HT-29 (cell line): ENCODE measurements at regions not wholly inside any gene's neighbourhood (a gene's known extent, or its start where the extent isn't known, plus 50 kb on each side); places are given as distances from the start of the nearest gene placed in this dataset.
"Not testable (repeated sequence)": the region's sequence is repeated elsewhere in the genome, so short reads cannot be mapped to it uniquely, and the experiment has no call there.

ENCODE experiments used
- DNase-seq: peaks from one replicate; pipeline ENCODE4 v3.0.0-alpha.2; 2015; ENCODE audit warnings: low spot score

- no peak for DNase-seq
Observed at GRCh38 chr4:169934794-169935429, 91.3 kb downstream of the MFAP3L start.

- DNase-seq = no peak
Observed at GRCh38 chr4:169933531-169933930, 92.7 kb downstream of the MFAP3L start.

DNA sequence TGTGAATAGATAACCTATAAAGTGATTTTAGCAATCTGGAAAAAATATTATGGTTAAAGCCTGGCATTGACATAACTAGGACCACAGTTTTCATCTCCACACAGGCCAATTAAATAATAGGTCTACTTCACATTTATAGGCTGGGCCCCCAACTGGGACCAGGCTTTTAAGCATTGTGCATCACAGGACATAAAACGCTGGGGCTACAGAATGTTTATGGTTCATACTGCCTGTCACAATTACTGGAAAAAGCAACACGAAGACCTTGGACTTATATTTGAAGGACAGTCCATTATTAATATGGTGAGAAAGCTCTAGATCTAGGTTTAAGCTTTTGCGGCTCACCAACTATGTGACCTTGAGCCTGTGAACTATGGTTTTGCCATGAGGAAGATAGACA, 94.2 kb downstream of the MFAP3L start:
- no peak for DNase-seq

DNA sequence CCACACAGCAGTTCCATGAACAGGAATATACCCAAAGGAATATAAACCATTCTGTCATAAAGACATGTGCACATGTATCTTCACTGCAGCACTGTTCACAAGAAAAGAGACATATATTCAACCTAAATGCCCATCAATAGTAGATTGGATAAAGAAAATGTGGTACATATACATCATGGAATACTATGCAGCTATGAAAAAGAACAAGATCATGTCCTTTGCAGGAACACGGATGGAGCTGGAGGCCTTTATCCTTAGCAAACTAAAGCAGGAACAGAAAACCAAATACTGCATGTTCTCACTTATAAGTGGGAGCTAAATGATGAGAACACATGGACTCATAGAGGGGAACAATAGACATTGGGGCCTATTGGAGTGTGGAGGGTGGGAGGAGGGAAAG, 95.4 kb downstream of the MFAP3L start:
- DNase-seq = not testable (repeated sequence)

DNA sequence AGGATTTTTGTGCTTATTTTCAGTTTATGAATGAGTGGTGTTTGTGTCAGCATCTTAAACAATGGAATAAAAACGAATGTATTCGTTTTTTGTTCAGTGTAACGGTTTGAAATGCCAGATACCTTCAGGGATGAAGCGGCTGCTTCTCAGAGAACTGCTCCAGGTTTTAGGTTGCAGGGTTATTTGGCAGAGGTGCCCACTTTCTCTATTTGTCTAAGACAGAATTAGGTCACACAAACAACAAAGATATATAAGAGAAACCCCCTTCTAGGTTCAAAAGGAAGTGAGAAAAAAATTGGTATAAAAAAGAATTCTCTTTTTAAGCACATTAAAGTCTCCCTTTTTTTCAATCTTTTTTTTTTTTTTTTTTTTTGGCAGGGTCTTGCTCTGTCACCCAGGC, 98.9 kb downstream of the MFAP3L start:
- DNase-seq = no peak

DNA sequence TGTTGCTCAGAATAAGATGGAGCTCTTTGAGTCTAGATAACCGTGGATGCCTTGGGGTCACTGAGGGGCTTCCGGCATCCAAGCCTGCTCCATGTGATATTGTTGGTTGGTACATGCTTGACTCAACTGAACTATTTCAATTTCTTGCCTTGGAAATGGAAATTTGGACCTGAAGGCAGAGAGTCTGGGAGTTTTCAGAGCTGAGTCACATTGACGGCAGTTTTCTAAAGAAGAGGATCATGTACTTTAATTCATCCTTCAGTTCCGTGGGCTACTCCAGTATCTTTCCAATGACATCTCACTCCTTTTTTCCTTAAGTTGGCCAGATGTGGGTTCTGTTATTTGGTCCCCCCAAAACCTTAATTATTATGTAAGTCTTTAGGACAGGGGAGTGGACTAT, 100.5 kb downstream of the MFAP3L start:
- no peak for DNase-seq

DNA sequence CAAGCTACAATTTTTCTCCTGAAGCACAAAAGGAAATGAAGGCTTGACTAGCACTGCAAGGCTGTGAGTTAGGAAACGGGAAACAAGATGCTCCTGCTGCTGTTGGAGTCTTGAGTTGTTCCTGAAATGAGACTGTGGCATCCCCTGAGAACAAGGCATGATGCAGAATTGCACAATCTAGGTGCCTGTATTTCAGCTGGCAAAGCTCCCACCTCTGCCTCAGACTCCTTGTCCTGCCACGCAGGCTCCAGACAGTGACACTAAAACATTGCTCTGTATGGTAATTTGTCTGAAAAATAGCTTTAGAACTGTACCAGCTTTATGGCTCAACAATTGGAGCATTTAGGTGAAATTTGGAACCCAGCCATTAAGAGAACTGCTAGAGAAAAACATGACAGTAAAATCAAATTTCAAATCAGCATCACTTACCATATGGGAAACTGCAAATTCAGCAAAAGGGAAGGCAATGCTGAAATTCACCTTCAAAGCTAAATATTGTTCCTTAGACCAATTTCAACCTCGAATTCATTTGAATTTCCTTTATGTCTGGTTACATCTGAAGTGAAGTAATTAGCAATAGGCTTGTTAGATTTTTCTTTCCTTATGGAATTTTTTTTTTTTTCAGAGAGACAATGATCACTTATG, 103.4 kb downstream of the MFAP3L start:
- no peak for DNase-seq

DNA sequence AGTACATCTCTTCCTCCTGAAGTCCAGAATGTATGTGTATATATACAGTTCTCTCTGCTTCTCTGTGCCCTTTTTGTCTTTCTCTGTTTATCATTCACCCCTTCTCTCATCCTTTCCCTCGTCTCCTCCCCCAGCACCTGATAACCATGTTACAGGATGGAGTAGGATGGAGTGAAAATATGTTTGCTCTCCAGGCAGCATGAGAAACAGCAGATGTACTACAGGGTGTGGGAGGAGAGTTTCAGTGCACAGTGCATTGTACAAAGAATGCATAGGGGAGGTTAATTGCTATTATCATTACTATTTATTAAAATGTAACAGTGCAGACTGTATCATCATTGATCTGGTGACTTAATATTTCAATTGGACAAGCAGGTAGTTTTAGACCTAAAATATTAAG, 104.5 kb downstream of the MFAP3L start:
- DNase-seq = no peak

DNA sequence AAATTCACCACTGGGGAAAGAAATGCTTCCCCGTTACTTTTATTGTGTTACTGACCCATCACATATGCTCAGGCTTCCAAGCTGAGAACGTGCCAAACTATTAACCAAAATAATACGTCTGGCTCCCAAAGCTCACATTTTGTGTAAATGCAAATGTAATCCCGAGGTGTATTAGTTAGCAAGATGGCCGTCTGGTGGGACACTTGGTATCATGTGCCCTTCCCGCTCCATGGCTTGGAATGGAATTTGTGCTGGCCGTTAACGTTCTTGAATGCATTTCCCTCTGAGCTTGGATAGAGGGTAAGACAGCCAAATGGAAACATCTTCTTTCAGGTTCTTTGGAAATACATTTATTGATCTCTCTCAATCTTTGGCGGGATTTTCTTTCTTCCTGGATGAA, 105.0 kb downstream of the MFAP3L start:
- no peak for DNase-seq

DNA sequence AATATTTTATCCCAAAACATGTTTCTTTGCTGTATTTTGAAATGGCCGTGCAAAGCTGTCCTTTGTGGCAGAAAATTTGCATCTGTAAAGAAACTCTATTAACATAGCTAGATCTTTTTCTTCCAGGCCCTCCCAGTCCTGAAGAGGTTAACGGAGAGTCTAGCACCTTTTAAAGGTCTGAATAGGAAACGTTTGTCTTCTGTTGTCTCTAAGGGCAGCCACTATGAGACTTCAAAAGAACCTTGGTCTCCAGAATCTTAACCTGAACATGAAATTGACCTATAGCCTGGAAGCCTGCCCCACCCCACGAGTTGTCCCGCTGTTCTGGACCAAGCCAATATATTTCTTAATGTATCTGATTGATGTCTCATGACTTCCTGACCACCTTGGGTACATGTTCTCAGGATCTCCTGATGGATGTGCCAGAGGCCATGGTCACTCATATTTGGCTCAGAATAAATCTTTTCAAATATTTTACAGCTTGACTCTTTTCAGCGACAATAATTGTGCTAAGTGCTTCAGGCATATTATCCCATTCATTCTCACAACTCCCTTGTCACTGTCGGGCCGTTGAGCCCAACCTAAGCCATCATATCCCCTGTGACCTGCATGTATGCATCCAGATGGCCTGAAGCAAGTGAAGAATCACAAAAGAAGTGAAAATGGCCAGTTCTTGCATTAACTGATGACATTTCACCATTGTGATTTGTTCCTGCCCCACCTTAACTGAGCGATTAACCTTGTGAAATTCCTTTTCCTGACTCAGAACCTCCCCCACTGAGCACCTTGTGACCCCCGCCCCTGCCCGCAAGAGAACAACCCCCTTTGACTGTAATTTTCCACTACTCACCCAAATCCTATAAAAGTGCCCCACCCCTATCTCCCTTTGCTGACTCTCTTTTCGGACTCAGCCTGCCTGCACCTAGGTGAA, 106.7 kb downstream of the MFAP3L start:
- DNase-seq = not testable (repeated sequence)

DNA sequence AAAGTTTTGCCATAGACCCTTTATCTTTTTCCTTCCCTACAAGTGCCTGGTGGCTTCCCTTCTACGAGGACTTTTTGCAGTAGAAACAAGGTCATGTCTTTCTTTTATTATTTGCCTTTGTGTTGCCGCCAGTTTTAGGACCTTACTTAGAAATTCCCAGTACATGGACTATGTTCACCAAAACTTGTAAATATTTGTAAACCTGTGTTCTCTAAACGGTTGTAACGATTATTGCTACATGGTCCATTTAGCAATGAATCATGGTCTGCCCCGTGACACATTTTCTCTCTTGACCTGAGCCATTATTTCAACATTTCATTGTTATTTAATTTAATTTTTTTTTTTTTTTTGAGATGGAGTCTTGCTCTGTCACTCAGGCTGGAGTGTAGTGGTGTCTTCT, 110.7 kb downstream of the MFAP3L start:
- no peak for DNase-seq

GRCh38 chr4:169914866-169915265, 111.3 kb downstream of the MFAP3L start:
- DNase-seq = no peak

DNA sequence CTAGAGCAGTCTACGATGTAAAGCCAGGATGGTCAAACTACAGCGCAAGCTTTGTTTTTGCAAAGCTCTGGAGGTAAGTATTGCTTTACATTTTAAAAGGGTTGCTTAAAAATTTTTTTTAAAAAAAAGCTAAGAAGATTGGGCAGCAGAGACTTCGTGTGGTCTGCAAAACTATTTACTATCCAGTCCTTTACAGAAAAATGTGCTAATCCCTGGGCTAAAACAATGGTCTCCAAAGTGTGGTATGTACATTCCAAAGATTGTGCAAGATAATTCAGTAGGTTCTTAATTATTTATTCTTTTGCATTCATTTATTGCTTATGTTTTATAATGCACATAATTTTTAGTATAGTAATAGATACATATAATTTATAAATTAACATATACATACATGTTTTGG, 113.2 kb downstream of the MFAP3L start:
- DNase-seq = no peak

GRCh38 chr4:169909897-169910296, 116.3 kb downstream of the MFAP3L start:
- no peak for DNase-seq

DNA sequence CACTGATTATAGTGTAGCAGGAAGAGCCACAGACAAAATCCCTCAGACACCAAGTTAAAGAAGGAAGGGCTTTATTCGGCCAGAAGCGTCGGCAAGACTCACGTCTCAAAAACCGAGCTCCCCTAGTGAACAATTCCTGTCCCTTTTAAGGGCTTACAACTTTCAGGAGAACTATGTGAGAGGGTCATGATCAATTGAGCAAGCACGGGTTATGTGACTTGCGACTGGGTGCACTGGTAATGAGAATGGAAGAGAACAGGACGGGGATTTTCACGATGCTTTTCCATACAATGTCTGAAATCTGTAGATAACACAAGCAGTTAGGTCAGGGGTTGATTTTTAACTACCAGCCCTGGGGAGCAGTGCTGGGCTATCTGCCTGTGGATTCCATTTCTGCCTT, 116.7 kb downstream of the MFAP3L start:
- no peak for DNase-seq

DNA sequence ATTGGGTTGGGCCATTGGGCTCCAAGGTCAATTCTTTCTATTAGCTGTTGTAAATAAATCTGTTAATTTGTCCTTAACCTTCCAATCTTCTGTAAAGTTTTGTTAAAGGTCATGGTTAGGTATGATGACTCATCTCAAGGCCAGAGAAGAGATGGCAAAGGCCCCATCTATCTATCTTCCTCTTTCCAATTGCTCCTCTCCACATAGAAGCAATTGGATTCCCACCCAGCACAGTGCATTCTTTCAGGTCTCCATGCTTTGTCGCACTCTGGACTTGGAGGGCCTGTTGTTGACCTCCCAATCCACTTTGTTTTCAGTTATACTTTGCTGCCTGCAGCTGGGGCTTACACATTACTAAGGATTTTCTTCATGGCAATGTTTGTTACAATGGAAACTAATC, 118.5 kb downstream of the MFAP3L start:
- no peak for DNase-seq

DNA sequence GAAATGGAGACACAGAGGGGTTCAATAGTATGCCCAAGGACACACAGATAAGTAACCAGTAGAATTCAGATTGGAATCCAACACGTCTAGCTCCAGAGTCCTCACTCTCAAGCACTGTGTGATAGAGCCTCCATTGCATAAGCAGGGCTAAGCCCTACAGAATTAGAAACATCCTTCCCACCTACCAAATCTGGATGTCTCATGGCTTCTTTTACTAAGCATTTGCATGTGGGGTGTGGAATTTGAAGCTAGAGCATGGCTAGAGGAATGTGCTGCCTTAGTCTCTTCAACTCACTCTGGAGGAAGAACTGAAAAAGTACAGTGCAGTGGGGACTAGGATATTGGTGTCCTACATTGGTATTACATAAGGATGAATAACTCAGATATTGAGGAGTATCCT, 119.4 kb downstream of the MFAP3L start:
- no peak for DNase-seq

DNA sequence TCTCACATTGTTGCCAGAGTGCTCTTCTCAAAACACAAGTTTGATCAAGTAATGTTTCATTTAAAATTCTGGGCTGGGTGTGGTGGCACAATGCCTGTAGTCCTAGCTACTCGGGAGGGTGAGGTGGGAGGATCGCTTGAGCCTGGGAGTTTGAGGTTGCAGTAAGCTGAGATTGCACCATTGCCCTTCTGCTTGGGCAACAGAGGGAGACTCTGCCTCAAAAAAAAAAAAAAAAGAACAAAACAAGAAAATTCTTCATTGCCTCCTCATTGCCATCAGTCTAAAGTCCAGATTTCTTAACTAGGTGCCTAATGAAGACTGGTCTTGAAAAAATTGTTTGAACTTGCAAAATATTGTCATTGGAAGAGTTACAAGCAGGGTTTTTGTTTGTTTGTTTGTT, 120.1 kb downstream of the MFAP3L start:
- DNase-seq = no peak

- DNase-seq = no peak
Observed at GRCh38 chr4:169902658-169903345, 123.4 kb downstream of the MFAP3L start.

DNA sequence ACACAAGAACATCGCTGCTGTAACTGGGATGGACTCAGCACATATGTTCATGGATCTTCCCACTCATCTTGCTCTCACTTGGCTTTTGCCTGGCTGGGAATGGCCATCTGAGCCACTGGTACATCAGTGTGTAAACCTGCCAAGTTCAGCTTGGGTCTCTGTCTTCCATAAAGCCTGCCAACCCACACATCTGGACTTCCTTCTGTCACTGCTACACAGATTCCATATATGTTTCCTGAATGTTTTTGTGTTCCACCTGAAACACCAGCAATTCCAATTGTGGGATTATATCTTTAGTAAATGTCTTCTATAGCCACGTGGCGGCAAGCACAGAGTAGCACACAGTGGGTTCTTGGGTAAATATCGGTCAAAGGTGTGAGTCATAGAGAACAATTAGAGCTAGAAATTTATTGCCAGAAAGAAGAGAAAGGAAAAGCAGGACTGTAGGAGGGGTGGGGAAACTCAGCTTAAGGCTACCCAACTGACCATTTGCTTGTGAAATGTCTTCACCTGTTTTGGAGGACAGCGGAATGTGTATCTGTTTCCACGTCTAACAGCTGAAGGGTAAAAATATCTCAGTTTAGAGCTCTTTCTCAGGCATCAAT, 125.9 kb downstream of the MFAP3L start:
- DNase-seq = no peak

GRCh38 chr4:169899295-169899694, 126.9 kb downstream of the MFAP3L start:
- no peak for DNase-seq

- DNase-seq = no peak
Observed at GRCh38 chr4:169898095-169898494, 128.1 kb downstream of the MFAP3L start.
